Upper lobe of left lung (tissue), 4 donors: ENCODE measurements at regions not wholly inside any gene's neighbourhood (a gene's known extent, or its start where the extent isn't known, plus 50 kb on each side); places are given as distances from the start of the nearest gene placed in this dataset.

Experiments
- POLR2A ChIP-seq, 4 donors: fragments of 450-650 bp; IDR thresholded peaks; one replicate each; pipeline ENCODE4 v1.5.1; 2016 to 2017; ENCODE audit warnings: antibody characterized with exemption in 4 of 4, mild to moderate bottlenecking in 2 of 4
- POLR2AphosphoS5 ChIP-seq, 2 donors: sonication (generic); formaldehyde crosslinking; IDR thresholded peaks; one replicate each; pipeline ENCODE4 v1.5.1; 2017; ENCODE audit warnings: antibody characterized with exemption in 2 of 2

- TF ChIP-seq POLR2A (IDR thresholded peaks at IDR 0.05) (no peak), POLR2AphosphoS5 (IDR thresholded peaks at IDR 0.05) (no peak)
Measured at GRCh38 chr18:22676423-22676822, 256.7 kb upstream of the RBBP8 start.
